OCI-LY1 (cell line): ENCODE measurements at regions not wholly inside any gene's neighbourhood (a gene's known extent, or its start where the extent isn't known, plus 50 kb on each side); places are given as distances from the start of the nearest gene placed in this dataset.

Source experiments
- H2AFZ ChIP-seq: fragments of 200-600 bp; sonication (generic), shearing (Covaris generic); 2 replicates; pipeline ENCODE4 v1.6.0; 2014; ENCODE audit warnings: antibody characterized with exemption, mild to moderate bottlenecking, low read length
- H3F3A ChIP-seq: fragments of 200-600 bp; sonication (generic), shearing (Covaris generic); 2 replicates; pipeline ENCODE4 v1.6.0; 2014; ENCODE audit warnings: mild to moderate bottlenecking, antibody characterized with exemption, low read length, moderate library complexity; ENCODE audit not compliant: insufficient read depth
- H3K27ac ChIP-seq: fragments of 200-600 bp; sonication (generic); 2 replicates; pipeline ENCODE4 v1.5.1; 2014; ENCODE audit warnings: low read length, mixed run types, mild to moderate bottlenecking, low read depth; ENCODE audit not compliant: poor library complexity, severe bottlenecking
- H3K27me3 ChIP-seq: fragments of 200-600 bp; sonication (generic); 2 replicates; pipeline ENCODE4 v1.6.0; 2014; ENCODE audit warnings: antibody characterized with exemption, mild to moderate bottlenecking, low read length, moderate library complexity; ENCODE audit not compliant: insufficient read depth
- H3K36me3 ChIP-seq: fragments of 200-600 bp; sonication (generic); 2 replicates; pipeline ENCODE4 v1.6.1; 2014; ENCODE audit warnings: mild to moderate bottlenecking, antibody characterized with exemption, low read length, moderate library complexity, mixed read lengths; ENCODE audit not compliant: insufficient read depth
- H3K4me1 ChIP-seq: fragments of 200-600 bp; sonication (generic); 2 replicates; pipeline ENCODE4 v1.5.1; 2014; ENCODE audit warnings: mild to moderate bottlenecking, low read length, moderate library complexity; ENCODE audit not compliant: insufficient read depth, severe bottlenecking
- H3K4me2 ChIP-seq: fragments of 200-600 bp; sonication (generic), shearing (Covaris generic); 2 replicates; pipeline ENCODE4 v1.6.1; 2014; ENCODE audit warnings: low read length
- H3K4me3 ChIP-seq: fragments of 200-600 bp; sonication (generic); 2 replicates; pipeline ENCODE4 v1.5.1; 2014; ENCODE audit warnings: low read length, low read depth, mild to moderate bottlenecking, mixed read lengths; ENCODE audit not compliant: poor library complexity, severe bottlenecking
- H3K79me2 ChIP-seq: fragments of 200-600 bp; shearing (Covaris generic); 2 replicates; pipeline ENCODE4 v1.6.1; 2016; ENCODE audit warnings: mixed run types, low read length, mixed read lengths; ENCODE audit not compliant: insufficient read depth
- H3K9ac ChIP-seq: fragments of 200-600 bp; sonication (generic), shearing (Covaris generic); 2 replicates; pipeline ENCODE4 v1.6.1; 2014; ENCODE audit warnings: mild to moderate bottlenecking, low read length, mixed read lengths
- H3K9me2 ChIP-seq: fragments of 200-600 bp; sonication (generic), shearing (Covaris generic); 2 replicates; pipeline ENCODE4 v1.6.1; 2014; ENCODE audit warnings: low read depth, mild to moderate bottlenecking, low read length, mixed read lengths
- H3K9me3 ChIP-seq: fragments of 200-600 bp; shearing (Covaris generic); 2 replicates; pipeline ENCODE4 v1.6.1; 2014; ENCODE audit warnings: low read length, mixed read lengths
- H4K20me1 ChIP-seq: fragments of 200-600 bp; sonication (generic), shearing (Covaris generic); 2 replicates; pipeline ENCODE4 v1.6.0; 2016; ENCODE audit warnings: mild to moderate bottlenecking, low read length; ENCODE audit not compliant: insufficient read depth
- EZH2 ChIP-seq: fragments of 200-600 bp; sonication (generic), shearing (Covaris generic); IDR thresholded peaks from 2 replicates; pipeline ENCODE4 v1.8.0; 2017; ENCODE audit warnings: borderline replicate concordance, mixed run types, mild to moderate bottlenecking, antibody characterized with exemption, low read length, moderate library complexity, mixed read lengths
- TF ChIP-seq, protein P1 (sequence below): fragments of 200-600 bp; sonication (generic), shearing (Covaris generic); IDR thresholded peaks from 2 replicates; pipeline ENCODE4 v1.5.1; 2017; ENCODE audit warnings: mild to moderate bottlenecking, antibody characterized with exemption, low read length, moderate library complexity, mixed read lengths

GRCh38 chr3:135805752-135806151 lies 159.8 kb upstream of the PPP2R3A start:
- no peaks in the 10 kb centered on the region for H3K9me2 ChIP-seq
- no peaks in the 10 kb centered on the region for H3K79me2 ChIP-seq
- no peaks in the 10 kb centered on the region for H3F3A ChIP-seq
- no peak overlapping the region for H3K4me3 ChIP-seq
- H4K20me1 ChIP-seq = no peaks in the 10 kb centered on the region
- TF ChIP-seq, protein P1, sequence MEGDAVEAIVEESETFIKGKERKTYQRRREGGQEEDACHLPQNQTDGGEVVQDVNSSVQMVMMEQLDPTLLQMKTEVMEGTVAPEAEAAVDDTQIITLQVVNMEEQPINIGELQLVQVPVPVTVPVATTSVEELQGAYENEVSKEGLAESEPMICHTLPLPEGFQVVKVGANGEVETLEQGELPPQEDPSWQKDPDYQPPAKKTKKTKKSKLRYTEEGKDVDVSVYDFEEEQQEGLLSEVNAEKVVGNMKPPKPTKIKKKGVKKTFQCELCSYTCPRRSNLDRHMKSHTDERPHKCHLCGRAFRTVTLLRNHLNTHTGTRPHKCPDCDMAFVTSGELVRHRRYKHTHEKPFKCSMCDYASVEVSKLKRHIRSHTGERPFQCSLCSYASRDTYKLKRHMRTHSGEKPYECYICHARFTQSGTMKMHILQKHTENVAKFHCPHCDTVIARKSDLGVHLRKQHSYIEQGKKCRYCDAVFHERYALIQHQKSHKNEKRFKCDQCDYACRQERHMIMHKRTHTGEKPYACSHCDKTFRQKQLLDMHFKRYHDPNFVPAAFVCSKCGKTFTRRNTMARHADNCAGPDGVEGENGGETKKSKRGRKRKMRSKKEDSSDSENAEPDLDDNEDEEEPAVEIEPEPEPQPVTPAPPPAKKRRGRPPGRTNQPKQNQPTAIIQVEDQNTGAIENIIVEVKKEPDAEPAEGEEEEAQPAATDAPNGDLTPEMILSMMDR = no peak
- TF ChIP-seq EZH2 = no peak
- H3K9me3 ChIP-seq = no peaks in the 10 kb centered on the region
- no peaks in the 10 kb centered on the region for H3K4me1 ChIP-seq
- no peak overlapping the region for H3K27ac ChIP-seq
- no peak overlapping the region for H3K9ac ChIP-seq
- no peaks in the 10 kb centered on the region for H3K27me3 ChIP-seq
- H3K36me3 ChIP-seq = no peaks in the 10 kb centered on the region
- H3K4me2 ChIP-seq = no peak overlapping the region
- H2AFZ ChIP-seq = no peak overlapping the region

- Histone ChIP-seq H4K20me1 (no peaks in the 10 kb centered on the region), H3K27ac (no peak overlapping the region), H3K27me3 (no peaks in the 10 kb centered on the region), H3K9me3 (no peaks in the 10 kb centered on the region), H3K4me1 (no peaks in the 10 kb centered on the region), H3K9me2 (no peaks in the 10 kb centered on the region), H3K9ac (no peak overlapping the region), H3K4me2 (no peak overlapping the region), H3K79me2 (no peaks in the 10 kb centered on the region), H3K4me3 (no peak overlapping the region), H3K36me3 (no peaks in the 10 kb centered on the region), H2AFZ (no peak overlapping the region), H3F3A (no peaks in the 10 kb centered on the region)
- TF ChIP-seq, protein P1 = no peak
- TF ChIP-seq EZH2 = no peak
Measured at GRCh38 chr3:135806317-135806716, 159.2 kb upstream of the PPP2R3A start.

DNA sequence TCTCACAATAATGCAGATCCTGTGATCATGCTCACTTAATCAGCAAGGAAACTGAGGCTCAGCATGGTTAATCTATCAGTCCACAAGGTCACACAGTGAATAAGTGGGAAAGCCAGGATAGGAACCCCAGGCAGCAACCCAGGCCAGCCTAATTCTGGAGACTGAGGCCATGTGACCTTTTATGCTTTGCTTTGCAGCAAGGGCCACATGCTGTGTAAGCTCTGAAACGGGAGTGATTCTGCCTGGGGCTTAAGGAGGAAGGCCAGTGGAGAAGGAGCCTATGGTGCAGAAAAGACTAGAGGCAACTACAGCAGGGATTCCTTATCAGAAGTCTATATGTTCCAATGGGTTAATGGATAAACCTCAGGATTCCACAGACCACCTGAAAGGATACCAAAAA lies 157.6 kb upstream of the PPP2R3A start:
- Histone ChIP-seq H3K79me2 (no peaks in the 10 kb centered on the region), H3F3A (no peaks in the 10 kb centered on the region), H3K4me2 (no peak overlapping the region), H3K27me3 (no peaks in the 10 kb centered on the region), H3K36me3 (no peaks in the 10 kb centered on the region), H4K20me1 (no peaks in the 10 kb centered on the region), H3K4me1 (no peaks in the 10 kb centered on the region), H3K4me3 (no peak overlapping the region), H3K27ac (no peak overlapping the region), H3K9ac (no peak overlapping the region), H3K9me2 (no peaks in the 10 kb centered on the region), H3K9me3 (no peaks in the 10 kb centered on the region), H2AFZ (no peak overlapping the region)
- no peak for TF ChIP-seq EZH2
- TF ChIP-seq, protein P1 = no peak
